HG02623 (cell line): ENCODE measurements at regions not wholly inside any gene's neighbourhood (a gene's known extent, or its start where the extent isn't known, plus 50 kb on each side); places are given as distances from the start of the nearest gene placed in this dataset.
A peak's percentile ranks its signal among the peaks of the same experiment; 100 is the strongest.
"Not testable (repeated sequence)": the region's sequence is repeated elsewhere in the genome, so short reads cannot be mapped to it uniquely, and the experiment has no call there.

Source experiments
- ATAC-seq: cut with Tn5 transposase; IDR thresholded peaks from one replicate; pipeline ENCODE4 v1.9.1; 2021; ENCODE audit warnings: moderate library complexity; ENCODE audit not compliant: unreplicated experiment

DNA sequence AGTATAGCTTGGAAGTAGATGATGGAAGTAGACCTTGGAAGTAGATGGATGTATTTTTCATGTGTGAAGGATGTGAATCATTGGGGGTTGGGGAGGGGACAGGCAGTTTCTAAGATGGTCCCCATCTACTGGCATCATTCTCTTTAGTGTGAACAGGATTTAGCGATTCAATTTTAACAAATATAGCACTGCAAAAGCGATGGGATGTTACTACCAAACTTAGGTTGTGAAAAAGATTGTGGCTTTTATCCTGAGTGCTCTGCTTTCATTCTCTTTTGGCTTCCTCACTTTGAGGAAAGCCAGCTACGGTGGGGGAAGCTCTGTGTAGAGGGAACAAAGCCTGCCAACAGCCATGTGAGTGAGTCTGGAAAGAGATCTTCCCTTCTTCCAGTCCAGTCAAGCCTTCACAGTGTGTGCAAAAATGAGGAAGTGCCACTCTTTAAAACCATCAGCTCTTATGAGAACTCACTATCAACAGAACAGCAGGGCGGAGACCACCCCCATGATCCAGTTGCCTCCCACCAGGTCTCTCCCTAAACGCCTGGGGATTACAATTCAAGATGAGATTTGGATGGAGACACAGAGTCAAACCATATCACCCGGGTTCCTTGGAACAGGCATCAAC lies 441.4 kb downstream of the SH3GL2 start:
- no peak for ATAC-seq

DNA sequence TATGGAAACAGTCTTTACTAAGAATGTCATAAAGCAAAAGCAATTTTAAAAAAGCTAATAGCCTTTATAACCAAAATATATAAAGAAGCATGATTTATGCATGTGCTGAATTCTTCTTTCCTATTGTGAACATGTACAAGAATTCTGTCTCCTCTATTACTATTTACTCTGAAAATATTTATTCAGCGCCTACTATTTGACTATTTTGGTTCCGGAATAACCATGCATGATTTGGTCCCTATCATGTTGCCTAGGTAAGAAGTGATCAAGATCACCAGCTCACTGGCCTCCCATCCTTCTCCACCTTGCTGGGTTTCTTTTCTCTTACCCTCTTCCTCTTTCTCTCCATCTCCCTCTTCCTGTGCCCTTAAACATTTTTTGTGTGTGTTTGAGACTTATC lies 443.8 kb downstream of the SH3GL2 start:
- ATAC-seq: no peak

DNA sequence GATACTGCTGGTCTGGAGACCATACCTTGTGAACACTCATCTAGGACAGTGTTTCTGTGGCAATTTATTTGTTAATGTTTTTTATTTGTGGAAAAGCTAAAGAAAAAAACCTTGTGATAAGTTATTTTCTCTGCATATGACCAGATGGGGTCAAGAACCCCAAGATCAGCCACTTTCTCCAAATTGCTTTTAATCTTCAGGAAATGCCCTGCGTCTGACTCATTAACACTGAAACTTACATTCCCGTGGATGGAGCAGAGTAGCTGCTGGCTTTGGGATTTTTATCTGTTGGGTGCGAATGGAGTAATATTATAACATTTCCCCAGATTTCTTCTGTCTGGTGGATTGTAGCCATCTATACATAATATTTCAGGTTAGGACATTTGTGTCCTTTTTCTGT lies 444.5 kb downstream of the SH3GL2 start:
- ATAC-seq: no peak

DNA sequence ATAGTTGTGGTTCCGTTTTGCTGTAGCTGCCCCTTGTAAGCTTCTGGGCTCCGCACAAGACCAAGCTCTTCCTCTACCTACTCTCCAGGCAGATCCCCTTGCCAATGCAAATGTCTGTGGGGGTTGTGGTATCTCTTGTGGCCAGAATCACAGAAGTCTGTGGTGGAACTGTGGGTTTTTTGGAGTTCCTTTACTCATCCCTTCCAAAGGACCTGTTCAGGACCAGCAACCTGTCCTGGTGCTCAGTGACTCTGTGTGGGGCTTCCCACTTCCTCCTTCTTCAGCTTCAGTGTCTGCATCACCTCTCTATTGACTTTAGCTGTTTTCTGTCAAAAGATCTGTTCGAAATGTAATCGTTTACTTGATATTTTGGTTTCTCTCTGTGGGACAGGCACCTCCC lies 441.3 kb upstream of the ADAMTSL1 start:
- no peak for ATAC-seq

DNA sequence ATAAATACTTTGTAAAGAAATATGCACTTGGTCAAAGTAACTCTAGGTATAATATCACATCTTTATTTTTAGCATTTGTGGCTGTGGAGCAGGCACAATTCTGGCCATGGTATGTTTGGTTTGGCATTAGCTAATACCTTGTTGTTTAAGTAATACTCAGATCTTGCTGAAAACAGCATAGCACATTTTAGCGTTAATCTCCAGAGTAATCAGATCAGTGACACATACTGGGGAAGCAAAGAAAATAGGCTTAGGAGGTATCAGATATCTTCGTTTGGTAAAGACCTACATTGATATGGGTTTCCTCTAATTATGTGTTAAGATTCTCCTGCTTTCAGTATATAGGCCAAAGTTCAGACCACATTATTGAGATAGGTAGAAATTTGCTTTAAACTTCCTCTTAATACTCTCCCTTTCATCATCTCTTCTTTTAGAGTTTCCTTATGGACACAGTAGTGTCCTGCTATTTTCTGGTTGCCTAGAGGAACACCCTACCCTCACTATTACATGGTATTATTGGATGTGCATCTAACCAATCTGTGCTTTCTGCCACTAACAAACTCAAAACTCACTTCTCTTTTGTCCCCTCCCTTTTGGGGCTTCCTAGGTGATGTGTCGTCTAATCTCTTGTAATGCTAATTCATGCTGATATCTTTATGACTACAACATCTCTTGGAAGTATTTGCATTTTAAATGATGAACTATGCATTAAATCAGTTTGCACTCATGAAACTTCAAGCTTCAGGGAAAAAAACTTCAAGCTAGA lies 437.3 kb upstream of the ADAMTSL1 start:
- no peak for ATAC-seq

DNA sequence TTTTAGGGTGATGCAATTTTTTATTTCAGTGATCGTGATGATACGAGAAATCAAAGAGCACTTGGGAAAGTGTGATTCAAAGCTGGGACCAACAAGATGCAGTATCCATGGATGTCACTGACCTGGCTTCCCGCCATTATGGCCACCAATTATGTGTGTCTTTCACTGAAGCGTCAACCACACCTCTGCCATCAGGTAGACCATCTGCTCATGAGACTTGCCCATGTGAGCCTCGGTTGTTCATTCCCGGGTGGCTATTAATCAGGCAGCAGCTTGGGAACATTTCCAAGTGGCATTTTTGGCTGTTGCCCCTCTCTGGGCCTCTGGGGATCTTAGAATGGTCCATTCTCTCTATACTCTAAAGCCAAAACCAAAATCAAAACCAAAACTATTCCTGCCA lies 436.0 kb upstream of the ADAMTSL1 start:
- ATAC-seq: no peak

DNA sequence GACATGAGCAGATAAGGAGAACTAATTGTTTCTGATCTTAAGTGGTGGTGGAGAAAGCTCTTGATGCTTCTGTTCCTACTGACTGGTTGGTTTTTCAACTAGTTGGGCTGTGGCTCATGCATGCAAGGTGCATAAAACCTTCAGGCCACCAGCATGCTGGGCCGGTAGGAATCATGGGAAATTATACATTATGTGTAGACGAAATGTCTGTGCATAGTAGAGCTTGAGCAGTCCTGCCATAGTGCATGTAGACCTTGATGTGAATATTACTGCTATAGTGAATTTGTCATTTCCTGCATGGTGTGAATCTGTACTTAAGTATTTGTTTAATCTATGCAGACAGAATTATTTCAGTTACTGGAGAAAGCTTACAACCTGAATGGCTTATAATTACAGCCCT lies 433.6 kb upstream of the ADAMTSL1 start:
- ATAC-seq: no peak

DNA sequence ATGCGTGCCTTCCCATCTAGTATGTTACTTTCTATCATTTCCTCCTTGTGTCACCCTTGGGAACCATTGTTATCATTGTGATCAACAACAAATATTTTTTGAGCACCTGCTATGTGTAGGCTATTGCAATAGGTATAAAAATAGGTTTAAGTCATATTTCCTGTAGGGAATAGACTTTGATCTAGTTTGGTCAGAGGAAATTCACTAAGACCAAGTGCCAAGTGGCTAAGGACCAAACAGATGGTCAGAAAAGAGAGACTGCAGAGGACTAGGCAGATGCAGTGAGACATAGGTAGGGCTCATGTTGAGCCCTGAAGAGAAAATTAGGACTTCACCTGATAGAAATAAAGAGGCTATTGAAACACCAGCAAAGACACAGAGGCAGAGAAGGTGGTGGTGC lies 430.0 kb upstream of the ADAMTSL1 start:
- no peak for ATAC-seq

DNA sequence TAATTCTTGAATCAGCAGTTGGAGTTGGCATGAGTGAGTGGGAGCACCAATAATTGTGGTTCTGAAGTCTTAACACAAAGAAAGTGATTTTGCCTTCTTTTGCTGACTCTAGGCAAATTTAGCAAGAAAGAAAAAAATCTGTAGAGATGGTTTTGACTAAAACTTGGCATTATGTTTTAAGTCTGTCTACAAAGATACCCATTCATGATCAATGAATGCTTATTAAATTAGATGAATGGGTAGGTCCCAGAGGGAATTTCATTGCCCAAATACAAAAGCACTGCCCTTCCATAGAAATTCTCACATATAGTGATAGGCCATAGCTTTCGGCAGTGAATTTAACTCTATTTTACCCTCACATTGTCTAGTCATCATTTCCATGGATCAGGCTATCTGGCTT lies 428.6 kb upstream of the ADAMTSL1 start:
- ATAC-seq: no peak

DNA sequence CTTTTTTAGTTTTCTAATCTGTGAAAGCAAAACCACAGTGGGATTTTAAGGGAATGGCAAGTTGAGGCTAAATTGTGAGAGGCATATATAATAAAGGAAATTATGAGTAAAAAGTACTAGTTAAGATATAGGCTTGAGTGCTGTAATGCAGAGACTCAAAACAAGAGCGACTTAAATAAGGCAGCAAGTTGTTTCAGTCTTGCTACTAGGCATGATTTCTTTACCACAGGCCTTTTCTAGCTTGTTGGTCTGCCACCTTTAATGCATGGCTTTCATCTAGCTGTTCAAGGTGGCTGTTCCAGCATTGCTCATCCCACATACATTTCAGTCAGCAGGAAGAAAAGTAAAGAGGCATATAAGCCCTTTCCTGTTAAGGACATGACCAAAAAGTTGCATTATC lies 427.9 kb upstream of the ADAMTSL1 start:
- ATAC-seq: no peak

DNA sequence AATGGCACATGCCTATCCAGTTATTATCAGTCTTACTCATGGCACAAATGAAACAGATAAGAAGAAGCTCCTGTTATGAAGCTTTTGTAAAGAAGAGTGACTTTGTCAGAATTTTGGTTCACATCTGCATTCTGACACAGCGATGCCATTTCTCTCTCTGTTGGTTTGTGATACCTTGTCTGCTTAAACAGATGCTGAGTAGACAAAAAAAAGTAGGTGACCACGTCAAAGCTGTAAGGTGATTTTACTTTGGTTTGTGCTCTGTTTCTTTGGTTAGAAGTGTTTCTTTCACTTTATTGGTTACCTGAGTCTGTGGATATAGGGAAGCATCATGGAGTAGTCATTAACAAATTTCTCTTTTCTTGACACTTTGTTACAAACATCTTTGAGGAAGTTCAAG lies 422.3 kb upstream of the ADAMTSL1 start:
- no peak for ATAC-seq

DNA sequence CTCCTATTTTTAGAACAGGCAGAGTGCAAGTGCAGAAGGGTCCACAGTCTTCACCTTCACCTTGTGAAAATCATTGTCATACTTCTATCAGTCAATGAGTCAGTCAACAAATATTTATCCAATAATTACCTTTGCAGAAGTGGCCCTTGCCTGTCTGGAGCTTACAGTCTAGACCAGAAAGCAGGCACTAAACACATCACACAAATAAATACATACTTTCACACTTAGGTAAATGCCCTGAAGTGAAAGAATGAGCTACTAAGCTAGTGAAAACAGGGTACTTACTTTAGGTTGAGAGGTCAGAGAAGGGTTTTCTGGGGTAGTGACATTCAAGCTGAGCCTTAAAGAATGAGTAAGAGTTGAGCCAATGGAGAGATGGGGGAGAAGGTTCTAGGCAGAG lies 421.9 kb upstream of the ADAMTSL1 start:
- ATAC-seq: no peak

DNA sequence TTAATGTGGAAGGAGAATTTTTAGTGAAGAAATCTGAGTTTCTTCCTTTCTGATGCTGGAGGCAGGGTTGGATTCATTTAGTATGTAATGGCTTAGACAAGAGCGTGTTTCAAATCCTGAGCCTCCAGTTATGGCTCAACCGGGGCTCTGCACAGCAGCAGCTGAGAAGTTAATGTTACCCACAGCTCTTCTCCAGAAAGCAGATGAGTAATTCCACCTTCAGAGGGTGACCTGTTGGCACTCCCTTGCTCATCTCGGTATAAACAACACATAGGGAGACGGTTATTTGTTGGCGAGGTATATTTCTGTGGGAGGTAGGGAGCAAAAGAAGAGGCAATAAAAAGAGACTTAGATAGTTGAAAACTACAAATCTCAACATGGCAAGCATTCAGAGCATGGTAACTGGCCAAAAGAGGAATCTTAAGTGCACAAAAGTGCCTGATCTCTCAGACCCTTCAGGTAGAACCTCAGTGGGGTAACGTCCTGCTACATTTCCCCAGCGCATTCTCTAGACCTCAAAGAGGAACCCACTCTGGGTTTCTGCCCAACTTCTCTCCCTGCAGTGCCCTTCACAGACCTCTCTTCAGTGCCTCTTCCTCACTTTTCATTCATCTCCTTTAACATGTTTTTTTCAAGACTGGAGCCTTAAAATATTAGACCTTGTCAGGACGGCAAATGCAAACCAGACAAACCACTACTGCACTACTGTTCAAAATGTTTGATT lies 417.5 kb upstream of the ADAMTSL1 start:
- no peak for ATAC-seq

DNA sequence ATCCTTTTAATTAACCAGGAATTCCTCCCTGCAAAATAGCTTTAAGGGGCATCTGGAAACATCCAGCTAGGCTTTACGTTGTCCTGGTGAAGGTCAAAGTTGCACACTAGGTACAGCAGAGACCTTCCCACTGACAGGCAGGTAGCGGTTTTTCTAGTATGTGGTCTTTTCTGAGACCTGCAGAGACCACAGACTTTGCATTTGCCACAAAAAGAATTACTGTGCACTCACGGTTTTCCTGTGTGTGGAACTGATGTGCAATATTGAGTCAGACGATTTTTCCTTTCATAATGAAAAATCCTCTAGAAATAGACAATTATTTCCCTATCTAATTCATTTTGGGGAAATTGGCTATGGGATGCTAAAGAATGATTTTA lies 417.0 kb upstream of the ADAMTSL1 start:
- ATAC-seq: peak; percentile 86

DNA sequence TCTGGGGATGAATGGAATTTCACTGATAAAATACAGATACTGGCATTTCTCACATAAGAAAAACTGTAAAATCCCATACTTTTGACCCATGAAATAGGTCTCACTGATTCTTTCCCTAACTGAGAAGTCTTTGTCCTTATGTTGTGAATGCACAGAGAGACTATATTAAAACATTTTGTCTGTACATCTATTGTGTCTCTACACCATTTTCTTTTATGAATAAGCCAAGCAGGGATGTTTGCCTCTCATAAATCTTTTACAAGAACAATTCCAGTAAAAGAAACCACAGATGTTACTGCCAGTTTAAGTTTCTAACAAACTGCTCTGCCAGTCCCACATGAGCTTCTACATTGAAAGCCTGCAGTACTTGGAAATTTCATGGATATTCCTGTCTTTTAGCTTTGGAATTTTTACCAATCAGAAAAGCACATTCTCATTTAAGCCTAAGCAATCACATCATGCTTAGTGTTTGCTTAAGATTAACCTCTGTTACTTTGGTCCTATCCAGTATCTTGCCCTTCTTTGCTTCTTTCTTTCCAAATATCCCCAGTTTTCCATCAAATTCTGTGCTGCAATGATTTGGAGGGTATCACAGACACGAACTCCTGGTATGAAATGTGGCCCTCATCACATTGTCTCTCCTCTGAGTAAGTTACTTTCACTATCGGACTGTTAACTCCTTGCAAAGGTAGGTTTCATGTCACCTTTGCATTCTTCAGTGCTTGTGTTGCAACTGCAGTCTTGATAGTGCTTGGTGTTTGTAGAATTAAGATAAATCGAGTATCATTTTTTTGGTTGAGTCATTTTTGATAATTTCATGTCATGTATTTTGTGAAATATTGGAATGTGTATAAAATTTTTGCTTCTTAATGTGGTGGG lies 415.1 kb upstream of the ADAMTSL1 start:
- no peak for ATAC-seq

DNA sequence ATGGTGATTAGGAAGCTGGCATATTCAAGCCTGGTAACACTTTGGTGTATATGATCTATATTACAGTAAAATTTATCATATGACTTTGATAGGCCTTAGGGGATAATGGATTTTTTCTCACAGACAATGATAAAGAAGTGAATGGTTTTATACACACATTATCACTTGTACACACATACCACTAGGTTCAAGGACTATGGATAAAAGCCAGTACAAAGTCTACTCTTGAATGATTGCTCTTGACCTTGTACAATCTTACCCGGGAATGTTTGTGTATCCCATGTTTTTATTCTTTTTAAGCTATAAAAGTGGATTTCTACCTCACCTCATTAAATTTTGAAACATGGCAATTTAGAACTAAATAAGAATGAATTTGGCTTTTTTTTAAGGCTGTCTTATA lies 414.5 kb upstream of the ADAMTSL1 start:
- ATAC-seq: no peak

DNA sequence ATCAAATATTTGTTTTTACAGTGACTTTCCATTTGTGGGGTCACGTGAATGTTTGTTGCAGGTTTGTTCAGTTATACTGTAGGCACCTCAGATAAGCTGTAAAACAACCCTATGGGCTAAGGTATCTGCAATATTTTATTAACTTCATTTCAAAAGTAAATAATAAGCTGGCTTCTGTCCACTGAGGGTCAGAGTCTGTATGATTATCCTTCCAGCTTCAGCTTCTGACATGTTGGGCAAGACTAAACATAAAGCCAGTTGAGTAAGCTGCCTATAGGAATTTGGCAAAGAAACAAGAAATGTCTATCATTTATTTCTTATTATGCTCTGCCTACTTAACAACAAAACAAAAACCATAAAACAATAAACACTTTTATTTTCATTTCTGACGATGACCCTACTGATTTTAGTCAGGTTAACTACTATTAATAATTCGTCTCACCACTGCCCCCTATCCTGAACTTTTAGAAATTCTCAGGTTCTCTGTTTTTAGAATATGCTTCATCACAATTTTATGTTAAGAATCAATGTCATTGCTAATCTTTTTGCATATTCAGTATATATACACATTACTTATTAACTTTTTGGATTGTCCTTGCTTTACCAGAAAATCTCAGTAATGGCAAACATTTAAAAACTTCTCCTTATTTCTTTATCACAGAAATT lies 413.6 kb upstream of the ADAMTSL1 start:
- no peak for ATAC-seq

DNA sequence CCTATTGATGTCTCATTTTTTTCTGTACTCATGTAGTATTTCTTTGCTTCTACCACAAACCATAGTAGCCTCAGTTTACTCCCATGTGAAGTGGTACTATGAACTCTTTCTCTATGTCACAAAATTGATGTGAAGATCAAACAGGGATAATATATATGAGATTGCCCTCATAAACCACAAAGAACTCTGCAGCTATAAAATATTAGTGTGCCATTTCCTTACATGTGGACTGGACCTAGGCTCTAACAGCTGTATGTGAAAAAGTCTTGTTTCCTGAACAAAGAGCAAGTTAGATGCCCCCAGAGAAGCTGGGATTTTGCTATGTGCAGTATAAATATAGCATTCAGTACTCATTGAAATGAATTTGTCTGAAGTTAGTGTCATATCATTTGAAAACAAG lies 412.6 kb upstream of the ADAMTSL1 start:
- no peak for ATAC-seq

DNA sequence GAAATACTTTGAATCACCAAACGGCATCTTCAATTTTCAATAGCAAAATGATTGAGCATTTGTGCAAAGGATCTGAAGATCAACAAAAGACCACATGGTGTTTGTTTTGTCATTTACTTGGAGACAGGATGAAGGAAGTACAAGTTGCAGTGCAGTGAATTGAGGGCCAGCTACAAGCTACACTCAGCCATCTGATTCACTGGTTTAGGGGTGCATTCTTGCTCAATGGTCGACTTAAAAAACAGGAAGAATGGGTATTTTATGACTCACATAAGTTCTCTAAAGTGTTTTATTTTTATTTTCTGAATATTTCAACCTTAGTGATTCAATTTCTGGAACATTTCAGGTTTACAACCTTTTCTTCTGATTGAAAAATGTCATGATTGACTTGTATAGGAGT lies 412.1 kb upstream of the ADAMTSL1 start:
- no peak for ATAC-seq

DNA sequence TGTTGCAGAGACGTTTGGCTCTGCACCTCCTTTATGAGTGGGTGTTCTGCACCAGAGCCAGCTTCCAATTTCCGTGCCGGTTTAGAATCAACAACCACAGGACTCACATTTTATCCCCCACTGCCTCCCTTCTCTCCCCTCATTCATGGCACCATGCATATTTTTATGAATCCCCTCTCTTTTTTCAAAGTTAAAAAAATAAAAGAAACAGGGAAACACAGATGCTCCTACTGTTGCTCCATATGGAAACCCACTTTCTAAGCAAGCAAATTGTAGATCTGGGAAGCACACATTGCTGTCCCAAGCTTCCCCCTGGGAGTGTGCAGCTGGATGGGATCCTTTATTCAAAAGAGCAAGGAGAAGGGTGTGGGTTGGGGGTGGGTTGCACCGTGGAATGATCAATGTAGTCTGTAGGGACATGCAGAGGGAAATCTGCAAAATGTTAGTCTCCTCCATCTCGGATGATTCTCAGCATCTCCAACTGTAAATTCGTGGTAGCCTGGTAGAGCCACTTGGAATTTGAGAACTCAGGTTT lies 410.0 kb upstream of the ADAMTSL1 start:
- ATAC-seq: no peak

DNA sequence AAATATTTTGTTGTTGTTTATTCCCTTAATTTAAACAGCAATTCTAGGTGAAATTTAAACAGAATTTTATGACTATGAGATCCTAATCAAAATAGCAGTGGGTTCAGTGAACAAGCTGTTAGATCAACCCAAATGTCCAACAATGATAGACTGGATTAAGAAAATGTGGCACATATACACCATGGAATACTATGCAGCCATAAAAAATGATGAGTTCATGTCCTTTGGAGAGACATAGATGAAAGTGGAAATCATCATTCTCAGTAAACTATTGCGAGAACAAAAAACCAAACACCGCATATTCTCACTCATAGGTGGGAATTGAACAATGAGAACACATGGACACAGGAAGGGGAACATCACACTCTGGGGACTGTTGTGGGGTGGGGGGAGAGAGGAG lies 407.3 kb upstream of the ADAMTSL1 start:
- not testable (repeated sequence) for ATAC-seq
